HG02610 (cell line): ENCODE measurements at regions not wholly inside any gene's neighbourhood (a gene's known extent, or its start where the extent isn't known, plus 50 kb on each side); places are given as distances from the start of the nearest gene placed in this dataset.

Source experiments
- ATAC-seq: cut with Tn5 transposase; IDR thresholded peaks from one replicate; pipeline ENCODE4 v1.9.1; 2021; ENCODE audit warnings: mild to moderate bottlenecking, moderate library complexity; ENCODE audit not compliant: unreplicated experiment

DNA sequence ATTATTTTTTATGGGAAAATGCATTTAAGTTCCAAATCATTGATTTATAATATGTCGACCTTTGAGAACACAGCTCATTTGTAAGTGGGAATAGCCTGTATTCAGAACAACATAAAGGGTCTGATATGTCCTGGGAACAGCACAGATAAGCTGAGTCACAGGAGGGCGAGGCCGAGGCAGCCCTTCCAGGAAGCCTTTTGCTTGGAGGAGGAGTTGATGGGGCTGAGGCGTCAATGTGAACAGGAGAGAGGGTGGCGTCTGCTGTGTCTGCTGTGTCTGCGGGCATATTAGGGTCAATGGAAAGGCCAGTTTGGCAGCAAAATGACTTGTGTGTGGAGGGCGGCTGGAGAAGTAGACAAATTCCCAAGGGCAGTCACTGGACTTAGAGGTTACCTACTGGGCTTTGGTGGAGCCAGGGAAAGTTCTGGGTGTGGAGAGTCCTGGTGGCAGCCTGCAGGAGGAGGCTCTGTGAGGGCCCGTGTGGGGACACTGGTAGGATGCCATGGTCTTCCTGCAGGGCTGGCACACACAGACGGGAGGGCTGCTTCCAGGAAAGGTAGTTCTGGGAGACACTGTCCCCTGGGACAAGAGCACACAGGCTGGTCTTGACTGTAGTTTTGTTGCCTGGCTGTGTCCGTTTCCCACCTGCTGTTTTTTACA, 128.1 kb downstream of the GLI2 start:
- no peak for ATAC-seq

DNA sequence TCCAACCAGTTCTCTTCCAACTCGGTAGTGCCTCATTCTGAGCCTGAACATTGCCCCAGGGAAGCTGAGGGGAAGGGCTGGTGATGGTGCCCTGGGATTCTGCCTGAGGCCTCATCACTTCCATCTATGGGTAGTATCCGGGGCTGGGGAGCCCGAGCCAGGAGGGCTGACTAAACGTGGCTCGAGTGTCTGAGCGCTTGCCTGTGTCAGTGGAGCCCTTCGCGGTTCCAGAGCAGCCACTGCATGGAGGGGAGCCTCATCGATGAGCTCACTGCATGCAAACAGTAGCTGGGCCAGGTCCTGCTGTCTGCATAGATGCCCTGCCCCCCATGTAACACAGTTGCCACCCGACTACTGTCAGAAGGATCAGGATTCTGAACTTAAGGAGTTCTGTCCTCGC, 129.3 kb downstream of the GLI2 start:
- no peak for ATAC-seq

DNA sequence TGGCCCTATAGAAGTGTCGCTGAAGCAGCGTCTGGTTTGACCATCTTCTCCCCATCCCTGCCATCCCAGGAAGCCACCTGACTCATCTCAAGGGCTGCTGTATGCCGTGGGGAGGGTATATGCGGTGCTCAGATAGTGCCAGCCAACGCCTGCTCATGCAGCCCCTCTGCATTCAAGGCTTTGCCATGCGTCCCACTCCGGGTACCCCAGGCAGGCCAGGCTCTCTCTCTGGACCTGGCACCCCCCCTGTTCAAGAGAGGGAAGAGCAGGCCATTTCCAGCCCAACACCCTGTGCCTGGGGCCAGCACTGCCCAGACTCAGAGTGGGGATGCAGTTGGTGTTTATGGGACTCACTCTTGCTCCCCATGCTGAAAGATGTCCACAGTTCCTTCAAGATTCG, 130.0 kb downstream of the GLI2 start:
- ATAC-seq = no peak

DNA sequence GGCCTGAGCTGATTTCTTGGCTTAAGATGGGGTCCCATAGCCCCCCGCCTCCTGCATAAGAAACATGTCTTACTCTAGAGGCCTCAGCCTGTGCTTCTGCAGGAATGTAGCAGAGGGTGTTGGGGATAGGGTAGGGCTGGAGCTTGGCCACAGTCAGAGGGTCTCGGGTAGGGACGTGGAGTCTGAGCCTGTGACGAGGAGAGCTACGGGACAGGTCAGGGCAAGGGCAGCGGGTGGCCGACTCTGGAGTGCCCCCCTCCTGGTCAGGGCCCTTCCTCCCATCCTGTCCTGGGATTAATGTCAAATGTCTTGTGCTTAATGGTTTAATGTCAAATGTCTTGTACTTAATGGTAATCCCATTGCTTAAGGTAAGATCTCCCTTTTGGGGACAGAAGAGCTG, 130.4 kb downstream of the GLI2 start:
- no peak for ATAC-seq

DNA sequence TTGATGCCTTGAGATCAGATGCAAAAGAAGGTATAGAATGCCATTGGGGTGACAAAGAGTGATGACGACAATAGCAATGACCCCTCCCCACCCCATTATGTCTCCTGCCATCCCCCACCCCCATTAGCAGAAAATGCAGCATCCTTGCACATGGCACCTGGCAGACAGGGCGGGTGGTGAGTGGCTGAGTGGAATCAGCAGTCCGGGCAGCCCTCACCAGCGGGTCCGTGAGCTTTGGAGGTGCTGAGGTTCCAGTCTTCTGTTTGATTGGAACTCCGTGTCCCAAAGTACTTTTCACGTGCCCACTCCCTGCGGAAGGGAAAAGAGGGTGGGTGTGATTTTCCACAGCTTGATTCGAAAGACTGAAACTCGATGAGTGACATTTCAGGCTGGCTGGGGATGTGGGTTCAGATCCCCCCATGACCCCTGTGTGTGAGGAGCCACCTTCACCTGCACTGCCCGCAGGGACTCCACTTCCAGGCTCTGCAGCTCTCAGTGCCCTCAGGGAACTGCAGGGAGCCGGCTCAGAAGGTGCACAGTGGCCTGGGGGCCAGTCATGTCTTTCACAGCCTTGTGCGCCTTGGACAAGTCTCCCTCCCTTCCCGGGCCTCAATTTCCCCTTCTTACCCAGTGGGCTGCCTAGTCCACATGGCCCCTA, 130.9 kb downstream of the GLI2 start:
- no peak for ATAC-seq

DNA sequence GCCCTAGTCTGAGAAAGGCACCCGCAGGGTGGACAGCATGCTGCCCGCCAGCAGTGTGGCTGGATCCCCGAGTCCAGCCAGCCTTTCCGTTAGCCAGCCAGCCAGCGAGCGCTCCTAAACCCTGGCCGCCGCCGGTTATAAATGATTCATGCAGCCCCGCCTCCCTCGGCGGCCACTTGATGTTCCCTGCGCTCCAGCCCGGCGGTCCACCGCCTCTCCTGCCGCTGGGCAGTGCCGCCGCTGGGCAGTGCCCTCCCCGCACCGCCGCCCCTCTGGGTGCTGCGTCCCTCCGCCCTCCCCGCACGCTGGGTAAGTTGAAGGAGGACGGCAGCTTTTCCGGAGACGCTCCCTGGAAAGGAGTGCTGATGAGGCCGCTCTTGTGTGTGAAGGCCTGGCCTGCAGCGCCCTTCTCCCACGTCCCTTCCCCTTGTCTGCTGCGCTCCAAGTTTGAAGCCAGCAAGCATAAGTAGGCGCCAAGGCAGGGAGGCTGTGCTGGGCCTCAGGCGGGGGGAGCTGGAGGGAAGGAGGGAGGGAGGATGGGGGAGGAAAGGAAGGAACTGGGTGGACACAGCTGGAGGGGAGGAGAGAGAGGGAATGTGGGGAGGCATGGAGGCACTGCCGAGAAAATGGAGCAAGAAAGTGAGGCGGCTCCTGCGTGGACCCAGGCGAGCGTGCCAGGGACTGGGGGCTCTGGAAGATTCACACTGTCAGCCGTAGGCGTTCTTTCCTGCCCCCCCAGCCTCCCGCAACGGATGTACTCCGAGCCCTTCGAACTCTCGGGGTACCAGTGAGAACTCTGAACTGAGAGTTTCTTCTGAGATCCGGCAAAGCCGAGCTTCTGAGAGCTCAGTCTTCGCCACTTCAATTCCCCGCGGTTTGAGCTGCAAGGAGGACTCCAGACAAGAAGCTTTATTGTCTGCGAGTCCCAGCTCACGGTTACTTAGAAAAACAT, 131.9 kb downstream of the GLI2 start:
- no peak for ATAC-seq

DNA sequence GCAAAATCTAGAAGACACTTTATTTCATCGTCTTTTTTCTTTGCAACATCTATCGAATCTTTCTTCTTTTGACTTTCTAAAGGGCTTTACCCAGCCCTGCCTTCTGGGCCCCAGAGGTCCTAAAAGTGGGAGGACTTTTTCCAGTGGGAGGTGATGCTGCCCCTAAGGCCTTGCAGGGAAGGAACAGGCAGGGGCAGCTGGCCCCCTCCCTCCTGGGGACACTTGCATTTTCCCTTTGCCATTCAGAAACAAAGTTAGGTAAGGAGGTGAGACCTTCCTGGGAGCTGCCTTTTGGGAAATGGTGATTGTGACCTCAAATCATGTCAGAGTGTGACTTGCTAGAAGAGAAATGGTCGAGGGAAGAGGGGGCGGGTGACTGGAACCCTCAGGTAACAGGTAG, 132.7 kb downstream of the GLI2 start:
- ATAC-seq = no peak

DNA sequence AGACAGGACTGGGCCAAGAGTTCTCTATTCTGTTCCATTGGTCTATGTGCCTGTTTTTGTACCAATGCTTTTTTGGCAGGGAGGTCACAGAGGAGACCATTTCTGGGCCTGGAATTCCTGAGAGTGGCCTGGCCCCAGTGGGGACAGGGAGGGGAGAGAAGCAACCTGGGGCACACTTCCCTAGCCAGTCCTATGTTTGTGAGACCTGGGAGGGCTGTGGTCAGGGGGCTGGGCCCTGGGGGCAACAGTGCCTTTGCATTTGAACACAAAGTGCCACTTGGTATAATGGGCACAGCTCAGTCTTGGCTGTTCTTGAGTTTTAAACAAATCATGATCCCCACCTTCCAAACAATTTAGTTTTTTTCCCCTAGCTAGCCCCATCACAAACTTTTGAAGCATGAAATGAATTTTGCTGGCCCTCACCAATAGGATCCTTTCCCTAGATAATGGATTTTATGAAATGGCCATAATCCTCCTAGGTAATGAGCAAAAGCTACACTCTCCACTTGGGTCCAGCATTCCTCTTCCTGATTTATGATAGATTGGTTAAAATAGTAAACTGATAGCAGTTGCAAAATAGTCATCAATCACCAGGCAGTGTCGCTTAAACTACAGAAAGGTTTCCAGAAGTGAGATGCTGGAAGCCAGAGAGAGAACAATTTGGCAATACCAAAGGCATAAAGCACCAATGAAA, 133.5 kb downstream of the GLI2 start:
- ATAC-seq = no peak

DNA sequence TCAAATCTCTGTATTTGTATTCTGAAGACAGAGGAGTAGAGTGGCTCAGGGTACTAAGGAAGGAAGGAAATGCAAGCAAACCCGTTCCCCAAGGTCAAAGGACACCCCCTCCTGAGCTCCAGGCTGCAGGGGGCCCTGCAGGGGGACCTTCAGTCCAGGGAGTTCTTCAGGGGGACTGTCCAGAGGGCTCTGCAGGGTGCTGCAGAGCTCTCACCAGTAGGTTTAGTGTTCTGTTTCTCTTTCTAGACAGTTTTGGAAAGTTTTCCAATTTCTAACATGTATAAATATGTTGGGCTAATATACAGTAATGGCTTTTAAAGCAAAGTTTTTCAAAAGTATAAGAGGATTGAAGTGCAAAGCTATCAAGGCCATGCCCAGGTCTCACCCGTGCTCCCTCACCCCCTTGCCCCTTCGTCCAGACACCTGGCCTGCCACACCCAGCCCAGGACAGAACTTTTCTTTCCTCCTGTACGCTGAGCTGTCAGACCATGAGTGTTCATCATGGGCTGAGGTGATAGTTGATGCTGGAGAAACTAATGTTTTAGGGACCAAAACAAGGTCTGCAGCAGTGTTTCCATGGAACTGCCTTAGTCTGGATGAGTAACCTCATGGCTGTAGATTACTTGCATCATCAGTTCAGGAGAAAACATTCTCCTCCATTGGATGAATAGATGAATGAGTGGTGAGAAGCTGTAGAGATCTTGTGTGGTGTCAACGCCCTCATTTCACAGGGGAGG, 134.2 kb downstream of the GLI2 start:
- no peak for ATAC-seq

DNA sequence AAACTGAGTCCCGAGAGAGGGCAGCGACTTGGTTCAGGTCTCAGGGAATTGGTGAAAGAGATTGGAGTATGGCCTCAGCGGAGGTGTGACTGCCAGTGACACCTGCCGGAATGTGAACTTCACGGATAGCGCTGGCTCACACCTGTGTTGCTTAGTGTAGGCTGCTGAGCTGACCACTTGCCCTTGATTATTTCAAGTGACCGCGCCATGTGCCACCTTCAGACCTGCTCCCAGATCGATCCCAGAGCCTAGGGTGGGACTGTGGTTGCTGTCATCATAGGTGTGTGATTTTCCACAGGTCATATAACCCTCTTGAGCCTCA, 134.8 kb downstream of the GLI2 start:
- no peak for ATAC-seq

DNA sequence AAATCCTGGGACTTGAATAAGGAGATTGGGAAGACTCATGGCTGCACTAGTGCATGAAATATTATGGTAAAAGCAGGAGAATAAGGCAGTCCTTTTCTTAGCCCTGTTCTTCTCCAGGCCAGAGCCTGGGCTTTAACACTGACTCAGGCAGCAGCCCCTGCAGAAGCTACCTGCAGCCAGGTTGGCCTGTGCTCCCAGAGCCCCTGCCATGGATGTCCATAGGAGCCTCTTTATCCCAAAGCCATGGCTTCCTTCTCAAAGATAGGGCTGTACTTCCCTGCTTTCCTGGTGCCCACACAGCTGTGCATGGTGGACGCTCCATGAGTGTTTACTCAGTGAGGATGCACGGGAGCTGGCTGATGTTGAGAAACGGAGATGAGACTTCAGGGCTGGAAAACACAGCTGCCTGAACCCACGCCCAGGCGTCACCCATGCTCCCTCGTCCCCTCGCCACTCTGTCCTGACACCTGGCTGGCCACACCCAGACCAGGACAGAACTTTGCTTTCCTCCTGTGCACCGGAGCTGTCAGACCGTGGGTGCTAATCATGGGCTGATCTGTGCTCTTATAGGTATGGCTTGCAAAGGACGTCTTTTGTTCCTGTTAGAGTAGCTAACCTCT, 135.5 kb downstream of the GLI2 start:
- ATAC-seq = no peak

DNA sequence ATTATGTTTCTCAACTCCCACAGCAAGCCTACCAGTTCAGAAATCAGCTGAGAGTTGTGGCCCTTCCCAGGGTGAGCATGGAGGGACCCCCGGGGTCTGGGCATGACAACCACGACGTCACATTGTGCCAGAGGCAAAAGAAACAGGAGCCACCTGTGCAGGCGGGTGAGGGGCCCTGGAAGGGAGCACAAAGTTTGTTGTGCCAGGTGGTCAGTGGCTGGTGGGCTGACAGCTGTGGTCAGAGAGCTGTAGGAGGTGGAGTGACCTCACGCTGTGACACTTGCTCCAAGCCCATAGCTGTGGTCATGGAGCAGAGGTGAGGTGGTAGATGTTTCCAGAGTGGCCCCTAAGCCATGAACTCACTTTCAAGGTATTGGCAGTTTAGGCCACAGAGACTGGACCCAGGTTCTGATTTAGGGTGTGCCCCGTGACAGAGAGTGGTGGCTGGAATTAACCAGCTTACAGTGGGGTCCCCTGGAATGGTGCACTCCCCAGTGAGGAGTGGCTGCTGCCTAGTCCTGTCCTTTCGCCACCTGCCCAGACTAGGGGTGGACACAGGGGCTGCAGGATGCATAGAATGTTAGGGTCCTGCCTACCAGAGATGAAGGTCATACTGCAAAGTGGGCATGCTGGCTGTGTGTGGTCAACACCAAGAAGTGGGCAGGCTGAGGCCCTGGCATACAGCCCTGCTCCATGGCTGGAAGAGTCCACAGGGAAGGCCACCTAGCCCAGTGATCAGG, 136.4 kb downstream of the GLI2 start:
- no peak for ATAC-seq

DNA sequence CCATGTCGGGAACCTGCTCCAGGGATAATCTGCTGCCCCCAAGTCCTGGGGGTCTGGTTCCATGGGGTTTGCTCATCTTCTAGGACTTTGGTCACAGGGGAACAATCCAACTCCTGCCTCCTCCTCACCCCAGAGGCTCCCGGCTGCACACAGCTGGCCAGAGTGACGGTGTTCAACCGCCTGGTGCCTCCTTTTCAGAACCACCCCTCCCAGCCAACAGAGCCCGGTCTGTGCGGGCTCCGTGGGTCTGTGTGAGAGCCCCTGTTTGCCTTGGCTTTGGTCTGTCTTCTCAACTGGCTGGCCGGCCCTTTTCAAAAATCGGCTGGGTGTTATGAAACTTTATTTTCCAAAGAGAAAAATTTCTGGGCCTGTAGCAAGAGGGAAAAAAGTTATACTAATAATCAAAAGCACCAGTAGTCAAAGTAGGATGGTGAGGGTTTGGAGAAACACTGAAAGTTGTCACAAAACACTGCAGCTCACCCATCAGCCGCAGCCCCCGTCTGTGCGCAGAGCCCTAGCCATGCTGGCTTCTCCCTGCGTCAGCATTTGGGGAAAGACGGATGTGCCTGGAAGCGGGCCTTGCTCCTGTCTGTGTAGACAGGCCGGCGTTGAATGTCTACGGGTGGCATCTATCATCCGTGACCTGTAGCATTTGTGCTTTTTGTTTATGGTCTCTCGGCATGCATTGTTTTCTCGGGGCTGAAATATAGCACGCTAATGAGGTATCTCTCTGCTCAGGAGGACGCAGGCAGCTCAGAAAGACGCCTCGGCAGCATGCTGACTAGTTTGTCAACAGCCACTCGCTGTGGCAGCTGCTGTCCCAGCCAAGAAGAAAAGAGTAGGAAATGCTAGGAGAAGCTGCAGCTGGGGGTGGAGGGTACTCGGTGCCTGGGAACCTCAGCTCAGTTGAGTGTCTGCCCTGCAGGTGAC, 138.6 kb downstream of the GLI2 start:
- no peak for ATAC-seq

DNA sequence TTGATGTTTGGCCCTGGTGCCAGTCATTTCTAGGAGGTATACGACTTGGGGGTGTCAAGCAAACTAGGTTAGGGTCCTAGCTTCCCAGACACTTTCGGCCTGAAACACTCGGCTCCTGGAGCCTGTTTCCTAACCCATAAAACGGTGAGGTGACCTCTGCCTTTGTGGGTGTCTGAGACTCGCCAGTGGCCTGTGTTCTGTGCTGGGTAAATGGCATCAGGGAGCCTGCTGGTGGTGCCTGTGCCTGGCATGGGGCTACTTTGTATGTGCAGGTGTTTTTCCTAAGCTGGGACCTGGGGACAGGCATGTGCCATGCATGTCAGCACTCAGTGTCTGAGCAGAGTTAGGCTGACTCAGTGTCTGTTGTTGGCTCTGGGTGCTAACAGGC, 139.2 kb downstream of the GLI2 start:
- ATAC-seq = no peak

DNA sequence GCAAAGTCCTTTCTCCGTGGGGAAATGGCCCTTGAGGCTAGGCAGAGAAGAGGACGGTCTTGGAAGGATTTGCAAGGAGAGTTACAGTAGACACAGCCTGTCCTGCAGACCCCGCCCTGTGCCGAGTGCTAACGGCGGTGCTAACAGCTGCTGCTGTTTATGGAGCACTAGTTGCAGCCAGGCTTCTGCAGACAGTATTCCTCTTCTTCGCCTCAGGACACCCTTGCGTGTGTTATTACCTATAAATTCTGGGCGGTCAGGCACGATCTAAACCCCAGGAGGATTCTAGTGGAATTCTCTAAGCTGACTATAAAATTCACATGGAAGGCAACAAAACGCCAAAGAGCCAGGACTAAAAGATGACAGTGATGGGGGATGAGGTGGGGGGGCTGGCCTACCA, 139.8 kb downstream of the GLI2 start:
- ATAC-seq = no peak

DNA sequence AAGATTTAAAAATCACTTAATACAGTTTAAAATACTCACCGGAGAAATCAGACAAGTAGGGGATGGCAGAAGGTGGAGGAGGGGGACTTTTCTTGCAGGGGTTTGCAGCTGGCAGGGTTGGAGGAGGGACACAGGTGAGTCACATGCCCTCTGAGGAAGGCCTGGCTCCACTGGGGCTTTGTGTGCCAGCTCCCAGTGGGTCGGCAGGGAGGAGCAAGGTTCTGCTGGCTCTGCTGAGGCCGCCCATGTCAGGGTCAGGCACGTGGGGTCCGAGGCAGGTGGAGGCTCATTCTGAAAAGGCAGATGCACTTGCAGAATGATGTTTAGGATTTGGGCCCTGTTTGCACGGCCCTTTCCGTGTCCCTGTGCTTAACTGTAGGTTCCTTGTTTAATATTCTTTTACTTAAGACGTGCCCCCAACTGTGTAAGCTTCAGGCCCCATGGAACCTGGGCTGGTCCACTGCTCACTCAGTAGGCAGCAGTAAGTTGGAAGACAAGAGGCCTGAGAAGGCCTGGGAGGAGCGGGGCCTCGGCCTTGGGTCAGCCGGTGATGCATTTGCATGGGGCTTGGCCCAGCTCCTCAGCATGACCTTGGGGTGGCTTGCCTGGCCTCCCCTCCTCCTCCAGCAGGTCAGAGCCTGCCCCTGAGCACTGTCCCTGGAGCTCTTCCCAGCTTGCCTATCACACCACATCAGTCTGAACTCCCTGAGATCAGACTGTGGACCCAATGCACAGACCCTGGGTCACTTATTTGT, 141.0 kb downstream of the GLI2 start:
- ATAC-seq = no peak

DNA sequence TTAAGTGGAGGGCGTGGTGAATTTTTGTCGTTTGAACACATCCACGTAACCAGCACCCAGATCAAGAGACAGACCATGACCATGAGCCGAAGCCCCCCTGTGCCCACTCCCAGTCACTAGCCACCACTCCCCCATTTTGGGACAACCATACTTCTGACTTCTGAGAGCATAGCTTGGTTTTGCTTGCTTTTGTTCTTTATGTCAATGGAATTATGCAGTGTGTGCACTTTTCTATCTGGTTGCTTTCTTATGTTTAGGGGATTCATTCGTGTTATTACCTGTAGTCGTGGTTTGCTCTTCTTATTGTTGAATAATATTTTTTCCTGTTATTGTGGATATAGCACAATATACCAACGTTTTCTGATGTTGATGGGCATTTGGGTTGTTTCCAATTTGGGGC, 141.7 kb downstream of the GLI2 start:
- ATAC-seq = no peak

DNA sequence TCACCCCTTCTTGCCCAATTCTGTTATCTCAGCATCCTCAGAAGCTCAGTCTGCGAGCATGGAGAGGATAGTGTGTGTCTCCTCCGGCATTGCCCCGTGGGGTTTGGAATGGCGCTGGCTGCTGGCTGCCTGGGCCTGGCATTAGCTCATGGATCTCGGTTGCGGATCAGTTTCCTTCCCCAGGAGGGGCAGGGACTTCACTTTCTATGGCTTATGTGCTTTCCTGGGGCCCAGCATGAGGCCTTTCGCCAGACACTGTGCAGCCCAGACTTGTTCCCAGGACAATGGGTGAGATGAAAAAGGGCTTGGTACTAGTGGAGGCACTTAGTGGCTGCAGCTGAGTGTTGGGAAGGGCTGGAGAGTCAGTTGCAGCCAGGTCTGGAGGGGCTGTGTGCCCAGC, 143.3 kb downstream of the GLI2 start:
- ATAC-seq = no peak
